RWPE2 (cell line): ENCODE measurements at regions not wholly inside any gene's neighbourhood (a gene's known extent, or its start where the extent isn't known, plus 50 kb on each side); places are given as distances from the start of the nearest gene placed in this dataset.
A peak's percentile ranks its signal among the peaks of the same experiment; 100 is the strongest.

Experiments used
- ATAC-seq: fragments of 200-7000 bp; cut with Tn5 transposase; 3 replicates; pipeline ENCODE4 v1.9.1; 2021; ENCODE audit warnings: low read depth
- DNase-seq: peaks from one replicate; pipeline ENCODE4 v3.0.0-alpha.2; 2020; ENCODE audit warnings: low spot score
- H3K27ac ChIP-seq: fragments of 450-650 bp; 2 replicates; pipeline ENCODE4 v1.5.1; 2017; ENCODE audit warnings: mild to moderate bottlenecking; ENCODE audit not compliant: poor library complexity, severe bottlenecking
- H3K27me3 ChIP-seq: fragments of 250-450 bp; sonication (Bioruptor Pico); 2 replicates; pipeline ENCODE4 v1.5.1; 2021; ENCODE audit warnings: mild to moderate bottlenecking, moderate library complexity; ENCODE audit not compliant: insufficient read depth, poor library complexity, severe bottlenecking
- H3K36me3 ChIP-seq: fragments of 250-450 bp; sonication (Bioruptor Pico); 2 replicates; pipeline ENCODE4 v1.5.1; 2020; ENCODE audit warnings: low read depth, mild to moderate bottlenecking, moderate library complexity
- H3K4me1 ChIP-seq: fragments of 250-450 bp; sonication (Bioruptor Pico); 2 replicates; pipeline ENCODE4 v1.5.1; 2021; ENCODE audit warnings: mild to moderate bottlenecking, moderate library complexity; ENCODE audit not compliant: insufficient read depth, poor library complexity, severe bottlenecking
- H3K4me3 ChIP-seq: fragments of 250-450 bp; sonication (Bioruptor Pico); 2 replicates; pipeline ENCODE4 v1.5.1; 2021; ENCODE audit warnings: mild to moderate bottlenecking, moderate library complexity; ENCODE audit not compliant: severe bottlenecking
- H3K9me3 ChIP-seq: fragments of 250-450 bp; sonication (Bioruptor Pico); 2 replicates; pipeline ENCODE4 v1.5.1; 2021; ENCODE audit warnings: mild to moderate bottlenecking, moderate library complexity; ENCODE audit not compliant: severe bottlenecking
- TF ChIP-seq, protein P1 (sequence below): fragments of 450-650 bp; IDR thresholded peaks from one replicate; pipeline ENCODE4 v1.5.1; 2017; ENCODE audit warnings: mild to moderate bottlenecking, moderate library complexity; ENCODE audit not compliant: poor library complexity, severe bottlenecking

DNA sequence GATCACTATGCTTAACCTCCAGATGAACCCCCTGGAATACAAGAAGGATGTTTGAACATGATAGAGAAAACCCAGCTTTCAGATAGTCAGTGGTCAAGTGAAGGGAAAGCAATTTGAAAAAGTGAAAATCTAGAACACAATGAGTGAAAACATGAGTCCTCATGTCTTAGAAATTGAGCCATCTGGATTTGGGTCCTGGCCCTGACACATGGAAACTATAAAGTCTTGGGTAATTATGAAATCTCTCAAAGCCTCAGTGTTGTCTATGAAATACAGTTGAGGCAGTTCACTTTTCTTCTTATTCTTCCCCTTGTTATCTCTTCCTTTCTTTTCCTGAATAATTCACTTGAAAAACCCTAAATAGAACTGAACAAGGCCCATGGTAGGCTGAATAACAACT lies 120.6 kb downstream of the EN1 start:
- Histone ChIP-seq H3K4me1 (peaks cover 22% of the 10 kb centered on the region), H3K4me3 (no peak overlapping the region), H3K27me3 (no peaks in the 10 kb centered on the region), H3K27ac (no peak overlapping the region), H3K9me3 (no peaks in the 10 kb centered on the region), H3K36me3 (no peaks in the 10 kb centered on the region)
- TF ChIP-seq, protein P1, sequence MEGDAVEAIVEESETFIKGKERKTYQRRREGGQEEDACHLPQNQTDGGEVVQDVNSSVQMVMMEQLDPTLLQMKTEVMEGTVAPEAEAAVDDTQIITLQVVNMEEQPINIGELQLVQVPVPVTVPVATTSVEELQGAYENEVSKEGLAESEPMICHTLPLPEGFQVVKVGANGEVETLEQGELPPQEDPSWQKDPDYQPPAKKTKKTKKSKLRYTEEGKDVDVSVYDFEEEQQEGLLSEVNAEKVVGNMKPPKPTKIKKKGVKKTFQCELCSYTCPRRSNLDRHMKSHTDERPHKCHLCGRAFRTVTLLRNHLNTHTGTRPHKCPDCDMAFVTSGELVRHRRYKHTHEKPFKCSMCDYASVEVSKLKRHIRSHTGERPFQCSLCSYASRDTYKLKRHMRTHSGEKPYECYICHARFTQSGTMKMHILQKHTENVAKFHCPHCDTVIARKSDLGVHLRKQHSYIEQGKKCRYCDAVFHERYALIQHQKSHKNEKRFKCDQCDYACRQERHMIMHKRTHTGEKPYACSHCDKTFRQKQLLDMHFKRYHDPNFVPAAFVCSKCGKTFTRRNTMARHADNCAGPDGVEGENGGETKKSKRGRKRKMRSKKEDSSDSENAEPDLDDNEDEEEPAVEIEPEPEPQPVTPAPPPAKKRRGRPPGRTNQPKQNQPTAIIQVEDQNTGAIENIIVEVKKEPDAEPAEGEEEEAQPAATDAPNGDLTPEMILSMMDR, result no peak
- ATAC-seq, result no peak
- no peak for DNase-seq

GRCh38 chr2:118723394-118723793 lies 124.1 kb downstream of the EN1 start:
- Histone ChIP-seq H3K27me3 (no peaks in the 10 kb centered on the region), H3K4me1 (peaks cover 34% of the 10 kb centered on the region), H3K9me3 (no peaks in the 10 kb centered on the region), H3K27ac (peak overlapping the region; percentile 87), H3K4me3 (no peak overlapping the region), H3K36me3 (no peaks in the 10 kb centered on the region)
- TF ChIP-seq, protein P1, result no peak
- DNase-seq, result no peak
- peak; percentile 63 for ATAC-seq

DNA sequence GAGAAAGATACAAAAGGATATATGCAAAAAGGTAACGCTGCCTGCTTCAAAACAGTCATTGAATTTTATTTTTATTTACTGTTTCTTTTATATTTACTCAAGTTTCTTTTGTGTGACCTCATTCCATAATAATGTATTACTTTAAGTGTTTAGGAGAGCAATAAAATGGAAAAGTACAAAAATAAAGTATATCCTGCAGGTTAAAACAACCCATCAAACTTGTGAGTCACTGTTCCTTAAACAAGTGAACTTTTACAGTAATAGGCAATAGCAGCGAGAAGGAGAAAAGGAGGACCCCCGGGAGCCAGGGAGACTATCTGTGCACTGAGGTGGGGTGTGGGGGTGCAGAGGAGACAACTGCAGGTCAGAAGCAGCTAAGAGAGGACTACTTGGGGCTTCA lies 124.5 kb downstream of the EN1 start:
- no peaks in the 10 kb centered on the region for H3K9me3 ChIP-seq
- TF ChIP-seq, protein P1, result no peak
- peak; percentile 20 for ATAC-seq

DNA sequence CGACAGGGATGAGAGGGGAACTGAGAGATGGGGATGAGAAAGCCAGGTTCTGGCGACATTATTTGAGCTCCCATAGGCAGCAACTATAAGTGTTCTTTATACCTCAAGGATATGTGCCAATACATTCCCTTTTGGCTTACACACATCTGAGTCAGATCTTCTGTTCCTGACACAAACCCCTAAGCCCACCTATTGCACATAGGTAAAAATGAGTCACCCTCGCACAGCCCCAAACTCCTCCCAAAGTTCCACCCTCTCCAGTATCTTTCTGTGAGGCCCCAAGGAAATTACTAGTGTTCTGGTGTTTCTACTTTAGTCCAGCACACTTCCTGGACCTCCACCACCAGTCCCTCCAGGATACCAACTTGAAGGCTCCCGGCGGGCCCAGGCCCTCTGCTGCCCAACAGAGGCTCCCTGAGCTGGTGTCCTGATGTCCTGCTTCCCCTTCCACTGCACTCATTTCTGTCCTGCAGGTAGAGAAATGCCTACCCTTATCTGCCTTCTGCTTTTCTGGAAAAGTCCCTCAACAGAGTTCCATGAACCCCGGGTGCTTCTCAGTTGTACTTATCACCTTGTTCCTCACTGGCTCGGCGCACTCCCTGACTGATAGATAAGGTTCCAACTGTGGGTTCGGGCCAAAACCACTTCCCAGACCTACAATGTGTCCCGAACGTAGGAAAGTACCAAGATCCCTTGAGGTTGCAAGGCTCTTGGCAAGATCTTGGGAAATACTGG lies 125.5 kb downstream of the EN1 start:
- ATAC-seq, result peak; percentile 92

More for the DNA sequence above, 124.5 kb downstream of the EN1 start:
- no peaks in the 10 kb centered on the region for H3K36me3 ChIP-seq
- no peak for DNase-seq
- peak overlapping the region; percentile 87 for H3K27ac ChIP-seq
- H3K4me1 ChIP-seq, result peaks cover 34% of the 10 kb centered on the region
- no peak overlapping the region for H3K4me3 ChIP-seq
- no peaks in the 10 kb centered on the region for H3K27me3 ChIP-seq

More for the DNA sequence above, 125.5 kb downstream of the EN1 start:
- Histone ChIP-seq H3K9me3 (no peaks in the 10 kb centered on the region), H3K27me3 (no peaks in the 10 kb centered on the region), H3K27ac (peak overlapping the region; percentile 87), H3K36me3 (no peaks in the 10 kb centered on the region), H3K4me3 (no peak overlapping the region), H3K4me1 (peaks cover 34% of the 10 kb centered on the region)
- TF ChIP-seq, protein P1, result no peak
- no peak for DNase-seq
